ENCODE measurements at regions not wholly inside any gene's neighbourhood (a gene's known extent, or its start where the extent isn't known, plus 50 kb on each side); places are given as distances from the start of the nearest gene placed in this dataset.
"Not testable (repeated sequence)": the region's sequence is repeated elsewhere in the genome, so short reads cannot be mapped to it uniquely, and the experiment has no call there.

GRCh38 chr3:139095803-139096466 is 51.2 kb upstream of the PRR23C start:
- no peak for DNase-seq

GRCh38 chr3:139096670-139097069 is 52.0 kb upstream of the PRR23C start:
- no peak for DNase-seq

- no peak for DNase-seq
These were observed 53.7 kb upstream of the PRR23C start for GRCh38 chr3:139098391-139098790.

GRCh38 chr3:139099968-139100817 is 55.5 kb upstream of the PRR23C start:
- no peak for DNase-seq

GRCh38 chr3:139100821-139101220 is 56.1 kb upstream of the PRR23C start:
- DNase-seq, result no peak

GRCh38 chr3:139101396-139101795 is 56.7 kb upstream of the PRR23C start:
- no peak for DNase-seq

GRCh38 chr3:139103484-139103883 is 58.8 kb upstream of the PRR23C start:
- no peak for DNase-seq

- DNase-seq, result no peak
These were observed 59.4 kb upstream of the PRR23C start for GRCh38 chr3:139104062-139104461.

- DNase-seq, result no peak
These were observed 60.5 kb upstream of the PRR23C start for GRCh38 chr3:139105154-139105702.

GRCh38 chr3:139106013-139106932 is 61.6 kb upstream of the PRR23C start:
- no peak for DNase-seq

GRCh38 chr3:139107424-139108252 is 62.9 kb upstream of the PRR23C start:
- no peak for DNase-seq

GRCh38 chr3:139108253-139108969 is 63.7 kb upstream of the PRR23C start:
- no peak for DNase-seq

GRCh38 chr3:139109271-139109670 is 64.6 kb upstream of the PRR23C start:
- no peak for DNase-seq

- DNase-seq, result no peak
These were observed 65.6 kb upstream of the PRR23C start for GRCh38 chr3:139110072-139110830.

- DNase-seq, result not testable (repeated sequence)
These were observed 66.2 kb upstream of the PRR23C start for GRCh38 chr3:139110929-139111328.

GRCh38 chr3:139111392-139112229 is 66.9 kb upstream of the PRR23C start:
- no peak for DNase-seq

GRCh38 chr3:139112230-139112558 is 67.5 kb upstream of the PRR23C start:
- DNase-seq, result no peak

- DNase-seq, result no peak
These were observed 68.7 kb upstream of the PRR23C start for GRCh38 chr3:139113231-139113992.

GRCh38 chr3:139113993-139114375 is 69.3 kb upstream of the PRR23C start:
- no peak for DNase-seq
